Hematopoietic multipotent progenitor cell treated with erythropoietin and hydrocortisone succinate and interleukin-3 and kit ligand, for 17 days (in vitro differentiated cells): ENCODE measurements at regions not wholly inside any gene's neighbourhood (a gene's known extent, or its start where the extent isn't known, plus 50 kb on each side); places are given as distances from the start of the nearest gene placed in this dataset.

Experiments
- DNase-seq: peaks from one replicate; pipeline ENCODE4 v3.0.0-alpha.2; 2015; ENCODE audit warnings: low spot score

DNA sequence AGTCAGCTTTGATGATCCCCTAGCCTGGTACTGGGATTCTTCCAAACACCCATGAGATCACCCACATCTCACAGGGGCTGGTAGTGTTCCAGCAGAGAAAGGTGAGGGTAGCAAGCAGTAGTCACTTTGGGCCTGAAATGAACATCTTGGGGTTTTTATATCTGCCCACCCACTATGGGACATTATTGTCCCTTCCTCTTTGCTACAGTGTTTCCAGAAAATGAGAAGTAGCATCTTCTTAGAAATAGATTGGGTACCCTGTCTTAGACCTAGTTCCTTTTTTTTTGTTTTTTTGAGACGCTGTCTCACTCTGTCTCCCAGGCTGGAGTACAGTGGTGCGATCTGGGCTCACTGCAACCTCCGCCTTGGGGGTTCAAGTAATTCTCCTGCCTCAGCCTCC is 249.2 kb upstream of the ANKRD55 start:
- no peak for DNase-seq

DNA sequence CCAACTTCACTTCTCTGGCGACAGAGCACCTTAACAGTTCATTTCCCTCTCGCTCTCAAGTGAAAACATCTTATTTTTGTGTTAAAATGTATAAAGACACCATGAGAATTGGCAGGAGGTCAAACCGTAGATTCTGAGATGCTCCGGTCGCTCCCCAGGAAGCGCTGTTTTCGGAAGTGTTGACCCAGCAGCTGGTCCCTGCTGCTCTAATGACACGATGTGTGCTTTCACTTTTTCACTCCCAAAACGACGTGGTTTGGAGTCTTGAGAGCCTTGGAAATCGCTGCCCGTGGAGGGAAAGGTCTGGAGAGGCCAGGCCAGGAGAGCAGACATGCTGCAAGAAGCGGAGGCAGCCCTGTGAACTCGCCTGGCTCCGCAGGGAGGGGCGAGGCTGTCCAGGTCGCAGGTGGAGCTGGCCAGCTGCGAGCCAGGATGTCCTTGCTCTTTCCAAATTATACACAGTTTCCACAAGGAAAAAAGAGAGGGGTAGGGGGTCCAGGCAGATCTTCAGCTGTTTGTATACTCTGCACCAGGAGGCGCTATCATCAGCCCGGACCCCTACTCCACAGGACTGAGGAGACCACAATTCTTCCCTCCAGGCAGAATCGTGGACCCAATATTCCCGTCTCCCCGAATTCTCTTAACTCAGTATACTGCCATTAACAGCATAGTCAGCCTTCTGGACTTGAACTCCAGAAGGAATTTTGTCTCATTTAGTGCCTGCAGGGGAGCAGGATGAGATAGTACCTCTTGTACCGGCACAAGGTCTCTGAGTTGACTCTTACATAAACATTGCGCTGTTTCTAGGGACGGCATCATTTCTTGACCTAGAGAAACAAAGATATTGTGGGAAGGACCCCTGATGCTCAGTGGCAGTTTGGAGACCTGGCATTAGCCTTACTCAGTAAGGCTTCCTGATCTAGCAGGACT is 248.6 kb upstream of the ANKRD55 start:
- no peak for DNase-seq

DNA sequence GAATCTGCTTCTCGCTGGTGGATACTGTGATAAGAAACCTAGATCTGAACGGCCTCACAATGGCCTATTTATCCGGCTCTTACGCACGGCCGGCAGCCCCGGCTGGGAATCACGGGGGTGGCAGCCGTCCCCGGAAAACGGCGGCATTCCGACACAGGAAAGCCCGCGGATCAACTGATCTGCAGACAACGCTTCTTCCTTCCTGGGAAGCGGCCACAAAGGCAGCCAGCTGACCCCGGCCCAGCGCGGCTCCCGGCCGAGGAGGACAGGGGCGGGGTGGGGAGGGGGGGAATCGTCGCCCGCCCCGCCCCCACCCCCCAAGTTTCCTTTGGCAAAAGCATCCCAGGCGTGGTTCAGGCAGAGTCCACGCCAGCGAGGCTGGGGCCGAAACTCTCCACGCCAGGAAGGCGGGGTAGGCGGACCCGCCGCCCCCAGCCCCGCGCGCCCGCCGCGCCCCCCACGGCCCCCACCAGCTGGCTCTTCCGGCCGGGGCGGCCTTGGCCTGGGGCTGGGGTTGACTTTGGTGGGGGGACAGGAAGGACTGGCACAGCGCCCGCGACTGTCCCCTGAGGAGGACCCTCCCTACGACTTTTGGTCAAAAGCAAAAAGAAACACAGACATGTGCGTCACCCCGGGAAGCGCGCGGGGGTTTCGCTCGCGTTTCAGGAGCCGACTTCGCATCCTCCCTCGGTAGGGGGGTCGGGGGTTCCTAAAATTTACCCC is 247.7 kb upstream of the ANKRD55 start:
- no peak for DNase-seq

DNA sequence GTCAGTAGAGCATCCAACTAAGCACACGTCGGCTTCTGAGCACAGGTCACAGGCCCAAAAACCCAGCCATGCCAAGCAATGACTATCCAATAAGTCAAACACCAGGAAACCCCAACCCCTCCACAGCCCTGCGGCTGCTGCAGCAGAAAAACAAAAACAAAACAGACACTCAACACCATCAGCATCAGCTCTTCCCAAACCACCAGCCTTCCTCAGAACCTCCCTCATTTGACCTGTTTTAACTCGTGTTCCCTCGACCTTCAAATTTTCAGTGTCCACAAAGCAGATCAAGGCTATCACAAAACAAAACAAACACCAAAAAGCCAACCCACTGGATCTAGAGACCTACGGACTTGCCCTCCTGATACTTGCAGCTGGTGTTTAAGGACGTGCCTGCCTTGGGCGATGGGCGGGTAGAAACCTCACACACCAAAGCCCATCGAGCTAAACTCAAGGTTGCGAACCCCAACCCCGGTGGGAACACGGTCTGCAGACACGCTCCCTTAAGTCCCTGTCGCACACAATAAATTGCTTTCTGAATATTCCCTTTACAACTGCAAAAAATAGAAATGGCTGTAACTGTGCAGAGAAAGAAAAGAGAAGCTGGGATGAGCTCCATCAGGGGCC is 247.1 kb upstream of the ANKRD55 start:
- DNase-seq = no peak

DNA sequence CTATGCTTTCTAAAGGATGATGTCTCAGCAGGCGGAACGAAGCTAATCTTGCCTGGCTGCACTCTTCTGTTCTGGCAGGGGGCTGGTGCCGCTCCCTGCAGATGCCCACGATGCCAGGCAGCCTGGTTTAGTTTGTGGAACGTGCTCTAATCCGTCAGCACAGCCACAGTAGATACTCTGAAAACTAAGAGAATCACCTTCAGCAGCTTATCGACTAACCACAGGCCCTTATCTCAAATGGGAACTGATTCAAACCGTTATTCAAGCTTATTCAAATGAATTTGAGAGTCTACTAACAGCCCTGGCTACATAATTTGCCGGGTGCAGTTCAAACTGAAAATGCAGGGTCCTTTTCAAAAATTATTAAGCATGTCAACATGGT is 246.6 kb upstream of the ANKRD55 start:
- no peak for DNase-seq

DNA sequence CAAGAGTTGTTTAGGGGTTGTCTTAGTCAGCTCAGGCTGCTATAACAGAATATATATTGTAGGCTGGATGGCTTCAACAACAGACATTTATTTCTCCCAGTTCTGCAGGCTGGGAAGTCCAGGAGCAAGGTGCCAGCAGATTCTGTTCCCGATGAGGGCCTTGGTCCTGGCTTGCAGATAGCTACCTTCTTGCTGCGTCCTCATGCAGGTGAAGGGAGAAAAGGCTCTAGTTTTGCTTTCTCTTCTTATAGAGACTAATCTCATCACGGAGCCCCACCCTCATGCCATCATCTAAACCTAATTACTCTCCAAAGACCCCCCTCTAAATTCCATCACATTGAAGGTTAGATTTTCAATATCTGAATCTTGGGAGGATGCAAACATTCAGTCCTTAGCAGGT is 246.0 kb upstream of the ANKRD55 start:
- no peak for DNase-seq

DNA sequence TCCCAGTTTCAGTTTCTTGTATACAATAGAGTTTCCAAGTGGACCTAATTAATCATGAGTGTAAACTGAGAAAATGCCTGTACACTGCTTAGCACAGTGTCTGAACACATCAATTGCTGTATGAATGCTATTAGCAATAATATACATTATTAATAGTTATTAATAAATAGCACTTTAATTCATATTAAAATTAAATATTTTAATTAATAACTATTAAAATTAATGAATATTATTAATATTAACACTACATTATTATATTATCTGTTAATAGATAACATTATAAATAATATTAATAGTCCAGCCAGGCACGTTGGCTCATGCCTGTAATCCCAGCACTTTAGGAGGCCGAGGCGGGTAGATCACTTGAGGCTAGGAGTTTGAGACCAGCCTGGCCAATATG is 244.9 kb upstream of the ANKRD55 start:
- no peak for DNase-seq

DNA sequence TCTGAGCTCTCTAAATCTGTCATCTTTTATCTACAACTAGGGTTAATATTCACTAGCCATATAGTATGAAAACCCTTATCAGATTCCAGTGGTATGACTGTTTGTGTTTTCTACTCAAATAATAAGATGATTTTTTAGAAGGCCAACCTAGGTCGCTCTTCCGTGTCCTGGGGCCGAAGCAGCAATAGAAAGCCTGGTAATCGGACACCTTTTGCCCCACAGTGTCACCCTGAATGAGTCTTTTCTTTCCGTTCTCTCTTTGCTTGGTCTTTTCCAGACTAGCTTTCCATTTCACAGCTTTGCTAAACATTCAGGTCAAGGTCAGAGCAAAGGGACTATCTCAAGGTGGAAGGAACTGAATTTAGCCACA is 243.3 kb upstream of the ANKRD55 start:
- no peak for DNase-seq

DNA sequence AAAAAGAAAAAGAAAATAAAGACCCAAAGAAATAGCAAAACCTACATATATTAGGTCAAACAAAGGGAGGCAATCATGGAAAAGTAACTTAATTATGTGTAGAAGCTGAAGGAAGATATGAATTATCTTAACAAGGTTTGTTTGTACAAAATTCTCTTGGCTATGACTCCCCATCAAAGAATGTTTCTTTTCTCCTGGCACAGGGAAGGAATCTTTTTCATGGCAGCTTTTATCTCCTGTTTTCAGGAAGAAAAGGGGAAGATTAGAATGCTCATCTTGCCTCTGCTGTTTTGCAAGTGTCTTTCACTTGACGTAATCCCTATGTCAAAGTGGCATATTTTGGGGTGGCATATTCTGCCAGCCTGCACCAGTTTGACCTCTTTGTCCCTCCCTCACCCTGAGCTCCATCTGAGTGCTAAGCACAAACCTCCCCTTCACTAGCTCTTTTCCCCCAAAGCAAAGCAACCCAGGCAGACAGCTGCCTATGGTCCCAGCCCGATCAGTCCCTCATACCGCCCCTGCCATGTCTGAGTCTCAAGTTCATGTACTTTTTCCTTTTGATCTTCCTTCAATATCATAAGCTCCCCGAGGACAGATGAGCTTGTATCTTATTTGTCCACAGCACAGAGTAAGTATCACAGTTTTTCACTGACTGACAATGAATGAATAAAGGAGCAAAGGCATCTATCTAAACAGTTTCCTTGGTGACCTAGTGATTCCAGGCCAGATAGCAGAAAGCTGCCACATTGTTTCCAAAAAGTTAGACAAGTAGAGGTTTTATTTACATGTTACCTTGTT is 242.8 kb upstream of the ANKRD55 start:
- DNase-seq = no peak

DNA sequence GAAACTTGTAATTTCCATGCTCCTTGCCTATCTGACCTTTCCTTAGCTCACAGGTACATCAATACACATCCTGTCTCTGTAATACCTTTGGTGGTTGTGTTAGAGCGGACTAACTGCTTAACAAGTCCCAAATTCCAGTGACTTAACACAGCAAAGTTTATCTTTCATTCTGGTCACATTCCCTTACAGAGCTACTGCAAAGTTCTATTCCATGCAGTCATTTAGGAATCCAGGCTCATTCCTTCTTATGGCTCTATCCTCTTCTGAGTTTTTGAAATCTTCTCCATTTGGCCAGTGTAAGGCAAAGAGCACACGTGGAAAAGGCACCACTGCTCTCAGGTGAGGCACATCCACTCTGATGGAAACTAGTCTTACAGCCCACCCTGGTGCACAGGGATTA is 238.6 kb upstream of the ANKRD55 start:
- DNase-seq = no peak

DNA sequence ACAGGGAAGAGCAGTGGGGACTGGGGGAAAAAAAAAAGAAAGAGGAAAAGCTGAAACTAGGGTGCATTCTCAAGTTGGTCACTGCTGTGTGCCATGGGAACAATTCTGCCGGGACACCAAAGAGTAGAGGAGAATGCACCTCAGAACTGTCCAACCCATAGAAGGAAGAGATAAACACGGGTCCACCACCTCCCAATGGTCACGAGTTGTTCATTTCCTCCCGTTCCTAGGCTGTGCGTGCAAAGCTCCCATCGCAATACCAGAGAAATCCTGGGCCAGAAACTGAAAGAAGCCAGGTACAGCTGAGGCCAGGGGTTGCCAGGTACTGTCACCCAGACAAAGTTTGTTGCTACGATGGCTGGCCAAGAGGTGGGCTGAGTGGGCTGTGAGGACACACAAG is 236.9 kb upstream of the ANKRD55 start:
- DNase-seq = no peak

DNA sequence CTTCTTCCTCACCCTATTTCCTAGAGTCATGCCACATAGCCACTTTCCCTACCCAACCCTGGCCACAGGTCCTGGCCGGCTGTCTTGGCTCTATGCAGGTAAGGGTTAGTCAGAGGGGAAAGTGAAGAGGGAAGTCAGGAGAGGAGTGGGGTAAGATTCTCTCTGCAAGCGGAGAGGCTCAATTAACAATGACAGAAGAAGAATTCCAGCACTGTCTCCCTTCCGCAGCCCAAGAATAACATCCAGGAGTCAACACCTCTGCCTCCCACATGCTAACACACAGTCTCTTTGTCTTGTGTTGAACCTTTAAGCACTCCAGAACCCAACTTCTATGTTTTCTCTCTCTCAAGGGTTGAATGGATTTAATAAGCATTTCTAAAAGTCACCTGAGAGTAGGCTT is 235.1 kb upstream of the ANKRD55 start:
- DNase-seq = no peak

DNA sequence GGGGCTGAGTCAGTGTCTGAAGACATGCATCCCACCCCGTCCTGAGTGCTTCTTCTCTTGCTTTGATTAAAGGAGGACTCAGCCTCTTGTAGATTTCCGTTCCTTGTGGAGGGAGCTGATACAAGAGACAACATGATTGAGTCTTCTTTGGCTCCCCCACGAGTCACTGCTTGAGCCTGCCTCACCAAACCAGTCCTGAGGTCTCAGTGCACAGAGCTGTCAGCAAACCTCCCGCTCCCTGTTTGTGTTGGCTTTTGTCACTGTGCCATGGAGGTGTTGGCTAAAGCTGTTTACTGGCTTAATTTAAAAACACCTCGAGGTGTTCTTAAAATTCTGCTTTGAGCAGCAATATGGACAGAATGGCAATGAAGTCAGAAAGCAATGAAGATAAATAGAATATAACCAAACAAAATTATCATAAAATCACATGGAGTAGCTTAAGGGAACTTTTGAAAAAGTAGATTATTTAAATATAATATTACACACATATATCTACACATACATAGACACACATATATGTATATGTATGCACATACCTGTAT is 234.1 kb upstream of the ANKRD55 start:
- no peak for DNase-seq

DNA sequence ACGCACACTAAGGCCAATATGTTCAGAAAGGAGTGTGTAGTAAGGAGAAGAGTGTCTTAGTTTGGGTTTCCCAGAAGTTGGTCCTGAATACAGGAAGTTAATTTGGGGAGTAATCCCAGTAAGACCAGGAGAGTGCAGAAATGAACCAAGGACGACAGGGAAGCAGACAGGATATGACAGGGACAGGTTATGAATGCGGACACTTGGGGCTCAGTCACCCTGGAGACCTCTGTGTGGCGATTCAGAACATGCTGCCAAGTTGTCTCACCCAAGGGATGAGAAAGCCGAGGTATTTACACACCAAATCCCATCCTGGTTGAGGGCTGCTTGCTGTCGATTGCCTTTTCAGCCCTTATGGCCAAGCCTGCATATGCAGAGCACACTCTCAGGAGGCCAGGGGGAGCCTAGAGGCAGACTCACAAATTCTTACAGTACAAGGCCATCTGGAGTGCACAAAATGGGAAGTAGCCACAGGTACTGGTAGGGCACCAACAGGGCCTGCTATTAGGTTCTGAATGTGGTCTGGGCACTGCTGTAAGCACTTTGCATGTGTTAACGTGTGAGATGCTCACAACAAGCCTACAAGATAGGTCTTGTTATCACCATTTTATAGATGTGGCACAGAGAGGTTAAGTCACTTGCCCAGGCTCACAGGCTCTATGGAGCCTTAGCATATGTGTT is 233.1 kb upstream of the ANKRD55 start:
- DNase-seq = no peak

DNA sequence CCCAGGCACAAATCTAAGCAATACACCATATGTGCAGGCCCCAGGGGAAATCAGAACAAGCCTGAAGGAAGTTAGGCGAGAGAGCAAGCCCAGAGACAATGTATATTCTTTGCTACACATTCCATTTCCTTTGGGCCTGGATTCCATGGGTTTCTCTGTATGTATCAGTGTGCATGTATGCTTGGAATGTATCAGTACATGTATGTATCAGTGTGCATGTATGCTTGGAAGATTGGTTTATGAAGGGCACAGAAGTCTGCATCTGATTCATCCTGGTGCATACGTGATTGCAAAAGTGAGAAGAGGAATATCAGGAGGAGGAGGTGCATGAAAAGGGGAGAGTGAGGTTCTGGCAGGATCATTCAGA is 232.6 kb upstream of the ANKRD55 start:
- no peak for DNase-seq

DNA sequence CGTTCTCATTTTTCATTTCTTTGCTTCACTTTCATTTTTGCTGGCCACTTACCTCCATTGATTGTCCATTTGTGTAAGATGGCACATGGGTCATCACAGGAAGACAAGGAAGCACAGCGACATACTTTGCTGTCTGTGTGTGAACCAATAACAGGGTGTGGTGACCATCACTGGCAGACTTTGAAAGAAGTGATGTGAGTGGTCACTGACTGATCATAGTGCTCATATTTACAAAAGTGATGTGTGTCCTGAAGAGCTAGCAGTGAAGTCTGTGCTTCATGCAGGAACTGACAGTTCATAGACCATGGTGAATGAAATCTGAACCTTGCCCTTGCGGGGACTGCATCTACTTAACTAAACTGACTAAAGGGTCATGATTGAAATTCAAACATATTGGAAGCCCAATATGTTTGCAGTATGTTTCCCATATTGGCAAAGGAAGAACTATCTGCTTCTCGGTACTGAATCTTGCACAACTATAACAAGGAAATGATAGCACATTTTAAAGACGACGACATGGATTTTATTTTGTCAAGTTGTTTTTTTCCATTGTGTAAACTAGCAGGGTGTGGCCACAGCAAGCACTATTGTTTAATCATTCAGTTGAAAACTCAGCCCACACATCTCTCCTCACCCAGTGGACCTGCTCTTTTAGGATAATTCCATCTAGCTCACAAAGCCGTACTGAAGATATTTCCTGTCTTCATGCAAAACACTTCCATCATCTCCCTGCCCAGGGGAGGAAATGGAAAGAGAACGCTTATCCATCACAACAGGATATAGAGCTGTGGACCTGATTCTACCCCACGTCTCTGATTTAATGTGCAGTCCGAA is 232.0 kb upstream of the ANKRD55 start:
- DNase-seq = no peak

DNA sequence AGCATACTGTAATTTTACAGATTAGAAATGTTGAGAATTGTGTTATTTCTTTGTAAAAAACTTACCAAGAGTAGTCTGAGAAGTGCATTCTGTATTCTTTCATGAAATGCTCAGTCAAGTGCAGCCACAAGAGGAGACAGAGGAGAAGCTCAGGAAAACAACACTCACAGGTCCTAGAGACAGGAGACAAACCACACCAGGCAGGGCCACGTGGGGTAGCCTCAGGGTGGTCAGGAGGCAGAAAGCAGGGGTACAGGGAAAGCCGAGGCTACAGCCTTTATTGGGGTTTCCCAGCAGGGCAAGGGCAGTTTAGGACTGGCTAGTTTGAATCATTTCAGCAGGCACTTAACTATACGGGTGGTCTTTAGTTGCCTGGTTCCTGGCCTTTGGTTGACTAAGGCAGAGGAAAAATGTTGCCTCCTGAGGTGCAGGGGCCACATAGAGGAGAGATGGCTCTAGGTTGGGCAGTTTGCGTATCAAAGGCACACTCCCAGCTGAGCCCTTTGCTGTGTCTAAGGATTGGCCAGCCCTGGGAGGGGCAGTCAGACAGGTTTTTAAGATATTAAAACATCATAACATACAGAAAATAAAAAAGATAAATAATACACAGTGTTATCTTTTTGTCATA is 230.9 kb upstream of the ANKRD55 start:
- no peak for DNase-seq

DNA sequence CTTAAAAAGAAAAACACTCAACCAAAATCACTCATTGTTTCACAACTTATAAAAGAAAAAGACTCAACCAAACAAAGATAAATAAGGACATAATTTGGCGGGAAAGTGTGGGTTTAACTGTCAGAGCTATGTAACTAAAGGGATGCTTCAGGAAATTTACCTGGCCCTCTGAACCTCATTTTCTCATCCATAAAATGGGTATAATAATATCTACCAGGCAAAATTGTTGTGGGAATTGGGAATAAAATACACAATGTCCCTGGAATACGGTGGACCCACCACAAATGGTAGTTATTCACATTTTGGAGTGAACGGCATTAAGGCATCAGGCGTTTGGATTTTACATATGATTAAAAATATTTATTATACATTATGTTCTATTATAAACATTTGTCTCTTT is 228.5 kb upstream of the ANKRD55 start:
- no peak for DNase-seq

DNA sequence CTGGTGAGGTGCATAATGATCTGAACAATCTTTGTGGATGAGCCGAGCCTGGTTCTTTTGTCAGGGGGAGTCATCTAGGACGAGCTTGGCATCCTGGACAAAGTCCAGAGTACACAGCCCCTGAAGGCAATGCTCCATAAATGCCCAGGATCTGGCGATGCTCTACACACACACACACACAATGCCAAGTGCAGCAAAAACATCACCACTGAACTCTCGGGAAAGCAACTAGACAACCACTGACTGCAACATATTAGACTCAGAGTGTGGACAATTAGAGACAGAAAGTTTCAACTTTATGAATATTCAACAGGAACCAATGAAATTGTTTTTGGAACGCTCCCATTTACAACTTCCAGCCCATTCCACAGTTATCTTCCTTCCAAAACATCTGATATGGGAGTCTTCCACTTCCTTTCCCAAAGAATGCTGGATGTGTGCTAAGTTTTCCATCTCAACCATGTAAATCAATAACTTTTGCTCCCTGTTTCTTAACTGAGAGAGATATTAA is 227.6 kb upstream of the ANKRD55 start:
- no peak for DNase-seq

DNA sequence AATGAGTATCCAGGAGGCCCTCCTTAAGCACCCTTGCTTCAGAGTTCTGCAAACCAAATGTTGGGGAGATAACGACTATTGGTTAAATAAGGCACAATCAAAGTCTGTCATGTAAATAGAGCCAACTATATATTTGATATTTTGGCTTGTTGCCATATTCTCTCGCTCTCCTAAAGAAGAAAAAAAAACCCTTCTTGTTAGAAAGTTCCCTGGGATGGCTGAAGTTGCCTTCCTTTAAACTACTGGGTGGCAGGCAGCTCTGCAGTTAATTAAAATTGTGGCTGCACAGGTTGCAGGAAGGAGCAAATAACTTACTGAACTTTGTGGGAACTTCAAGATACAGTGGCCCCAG is 227.0 kb upstream of the ANKRD55 start:
- no peak for DNase-seq
